Medulla oblongata (tissue), 1 donor: ENCODE measurements at regions not wholly inside any gene's neighbourhood (a gene's known extent, or its start where the extent isn't known, plus 50 kb on each side); places are given as distances from the start of the nearest gene placed in this dataset.

Experiments used
- DNase-seq: peaks from one replicate; pipeline ENCODE4 v3.0.0-alpha.2; 2015; ENCODE audit errors: extremely low spot score

DNA sequence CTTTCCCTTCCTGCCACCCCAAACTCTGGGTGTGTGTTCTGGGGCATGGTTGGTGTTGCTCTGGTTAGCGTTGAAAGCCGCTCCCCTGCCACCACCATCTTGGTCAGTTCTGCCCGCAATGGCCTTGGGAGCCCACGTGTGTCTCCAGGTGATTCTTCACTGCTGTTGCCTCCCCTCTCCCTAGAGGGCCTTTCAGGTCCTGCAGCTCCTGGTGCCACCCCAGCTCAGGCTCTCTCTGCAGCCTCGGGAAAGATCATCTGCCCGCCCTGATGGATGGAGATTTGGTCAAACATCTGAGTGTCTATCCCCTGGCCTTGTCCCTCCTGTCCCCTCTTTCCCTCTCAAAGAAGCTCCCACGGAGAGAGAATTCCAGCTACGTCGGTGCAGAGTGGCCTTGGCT lies 241.3 kb downstream of the RBFOX3 start:
- no peak for DNase-seq

GRCh38 chr17:79369001-79369400 lies 241.8 kb downstream of the RBFOX3 start:
- no peak for DNase-seq

- DNase-seq: no peak
Measured at GRCh38 chr17:79368521-79368920, 242.3 kb downstream of the RBFOX3 start.

GRCh38 chr17:79366988-79367571 lies 243.8 kb downstream of the RBFOX3 start:
- no peak for DNase-seq

GRCh38 chr17:79365836-79366770 lies 244.7 kb downstream of the RBFOX3 start:
- no peak for DNase-seq

DNA sequence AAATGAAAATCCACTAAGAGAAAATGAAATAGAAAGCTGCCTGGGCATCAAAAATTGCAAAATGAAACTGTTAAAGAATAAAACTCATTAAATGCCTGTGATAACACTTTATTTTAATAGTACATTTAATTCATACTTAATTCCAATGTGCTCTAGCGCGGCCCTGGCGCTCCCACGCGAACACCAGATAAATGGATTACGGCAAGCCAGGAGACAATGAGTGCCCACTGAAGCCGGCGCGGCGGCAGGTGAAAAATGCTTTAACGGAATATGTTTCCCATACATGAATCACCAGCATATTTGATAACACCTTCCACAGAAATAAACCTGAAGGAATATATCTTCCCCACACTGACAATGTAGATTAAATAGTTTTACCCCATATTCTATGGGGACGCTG lies 245.5 kb downstream of the RBFOX3 start:
- DNase-seq: no peak

DNA sequence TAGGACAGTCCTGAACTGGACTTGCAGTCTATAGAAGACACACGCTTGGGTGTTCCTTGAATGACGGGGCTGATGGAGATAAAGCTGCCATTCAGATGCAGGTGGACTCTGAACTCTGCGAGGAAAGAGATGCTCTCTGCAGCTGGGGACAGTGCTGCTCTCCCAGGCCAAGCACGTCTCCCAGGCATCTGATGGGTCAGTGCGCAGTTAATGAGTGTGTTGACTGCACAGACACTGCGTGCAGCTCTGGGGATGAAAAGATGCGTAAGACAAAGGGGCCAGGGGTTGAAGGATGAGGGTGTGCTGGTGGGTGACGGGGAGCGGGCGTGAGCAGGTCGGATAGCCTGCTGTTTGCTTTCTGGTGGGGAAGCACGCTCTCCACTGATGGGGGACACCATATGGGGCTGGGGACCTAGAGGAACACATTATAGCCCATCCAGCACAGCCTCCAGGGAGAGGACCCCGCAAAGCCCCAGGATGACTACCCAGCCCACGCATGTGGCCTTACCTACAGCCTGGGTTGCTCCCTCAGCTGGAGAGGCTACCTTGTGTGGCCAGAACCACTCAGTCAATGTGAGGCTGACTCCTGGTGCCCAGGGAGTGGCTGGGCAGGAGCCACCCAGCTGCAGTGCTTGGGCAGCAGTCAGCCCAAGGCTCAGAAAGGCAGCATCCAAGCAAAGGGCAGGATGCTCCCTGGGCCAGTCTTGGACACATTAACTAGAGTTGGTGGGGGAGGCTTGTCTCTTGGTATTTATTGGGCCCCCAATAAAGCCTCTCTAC lies 246.3 kb downstream of the RBFOX3 start:
- DNase-seq: no peak

- no peak for DNase-seq
Measured at GRCh38 chr17:79363552-79364275, 247.1 kb downstream of the RBFOX3 start.

GRCh38 chr17:79362772-79363305 lies 248.0 kb downstream of the RBFOX3 start:
- DNase-seq: no peak

DNA sequence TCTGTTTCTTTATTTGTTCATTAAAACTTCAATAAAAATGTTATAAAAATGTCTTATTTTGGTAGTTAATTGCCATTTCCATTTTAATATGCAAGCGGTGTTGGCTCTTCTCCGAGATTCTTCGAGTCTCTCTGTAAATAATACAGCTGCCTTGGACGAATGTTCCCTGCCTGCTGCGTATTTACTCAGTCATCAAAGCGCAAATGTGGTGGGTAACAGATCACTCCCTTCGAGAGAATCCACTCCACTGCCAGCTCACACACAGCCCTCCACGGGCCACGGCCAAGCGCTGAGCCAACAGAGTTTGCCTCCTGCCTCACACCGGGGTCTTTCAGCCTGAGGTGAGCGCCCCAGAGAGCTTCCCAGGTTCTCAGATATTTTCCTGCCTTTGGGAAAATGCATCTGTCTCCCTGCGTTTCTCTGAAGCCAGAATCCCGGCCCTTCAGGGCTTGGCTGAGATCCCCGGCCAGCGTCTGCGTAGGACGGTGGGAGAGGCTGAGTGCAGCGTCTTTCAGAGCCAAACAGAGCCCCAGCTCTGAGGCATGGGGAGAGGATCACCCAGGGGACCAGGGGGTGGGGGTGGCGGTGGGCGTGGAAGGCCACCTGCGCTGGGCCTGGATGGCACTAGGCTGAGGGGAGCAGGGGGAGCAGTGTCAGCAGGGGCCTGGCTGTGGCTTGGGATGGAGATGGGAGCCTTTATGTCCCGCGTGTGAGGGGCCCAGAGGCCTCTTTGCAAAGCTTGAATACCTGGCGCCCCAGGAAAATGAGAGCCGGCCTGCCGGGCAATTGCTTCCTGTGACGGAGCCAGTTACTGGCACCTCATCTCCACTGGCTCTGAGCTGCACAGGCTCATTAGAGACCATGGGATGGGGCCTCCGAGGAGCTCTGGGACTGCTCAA lies 248.7 kb downstream of the RBFOX3 start:
- no peak for DNase-seq

DNA sequence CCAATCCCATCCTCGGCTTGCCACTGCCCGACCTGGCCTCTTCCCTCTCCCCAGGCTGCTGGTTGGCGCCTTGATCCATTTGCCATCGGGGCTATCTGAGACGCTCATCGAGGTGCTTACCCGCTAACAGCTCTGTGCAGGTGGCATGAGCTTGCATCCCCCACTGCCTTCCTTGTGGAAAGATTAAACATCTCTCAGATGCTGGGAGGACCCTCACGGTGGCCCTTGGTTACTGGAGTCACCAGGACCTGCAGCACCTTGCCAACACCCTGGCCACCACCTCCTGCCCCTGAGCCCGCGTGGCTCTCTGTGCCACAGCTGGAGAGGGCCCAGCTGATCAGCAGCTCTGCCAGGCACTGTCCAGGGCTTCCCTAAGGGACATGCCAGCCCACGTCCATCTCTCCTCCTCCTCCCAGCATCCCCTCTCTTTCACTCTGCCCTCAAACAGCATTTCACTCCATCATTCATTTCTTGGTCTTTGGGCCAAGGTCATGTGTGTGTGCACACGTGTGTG lies 249.6 kb downstream of the RBFOX3 start:
- DNase-seq: no peak

GRCh38 chr17:79360196-79360595 lies 250.7 kb downstream of the RBFOX3 start:
- DNase-seq: no peak

DNA sequence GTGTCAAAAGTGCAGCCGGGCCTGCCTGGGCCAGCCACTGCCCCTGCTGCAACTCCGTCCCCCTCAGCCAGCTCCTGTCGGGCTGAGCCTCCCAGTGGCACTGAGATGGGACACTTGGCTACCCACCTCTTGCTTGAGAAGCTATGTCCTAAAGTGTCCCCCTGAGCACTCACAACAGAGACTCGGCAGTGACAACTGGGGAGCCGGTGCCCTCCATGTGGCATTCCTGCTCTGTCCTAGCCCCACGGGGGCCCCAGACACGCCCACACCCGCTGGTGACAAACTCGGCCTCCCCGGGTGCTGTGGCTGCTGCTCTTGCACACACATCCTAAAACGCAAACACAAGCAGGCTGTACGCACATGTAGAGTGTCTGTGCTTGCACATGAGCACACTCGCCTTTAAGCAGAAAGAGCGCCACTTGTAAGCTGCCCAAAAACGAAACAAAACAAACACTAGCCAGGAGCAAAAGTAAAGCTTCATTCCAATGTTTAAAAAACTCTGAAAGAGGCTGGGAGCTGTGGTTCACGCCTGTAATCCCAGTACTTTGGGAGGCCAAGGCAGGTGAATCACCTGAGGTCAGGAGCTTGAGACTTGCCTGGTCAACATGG lies 253.9 kb downstream of the RBFOX3 start:
- no peak for DNase-seq

DNA sequence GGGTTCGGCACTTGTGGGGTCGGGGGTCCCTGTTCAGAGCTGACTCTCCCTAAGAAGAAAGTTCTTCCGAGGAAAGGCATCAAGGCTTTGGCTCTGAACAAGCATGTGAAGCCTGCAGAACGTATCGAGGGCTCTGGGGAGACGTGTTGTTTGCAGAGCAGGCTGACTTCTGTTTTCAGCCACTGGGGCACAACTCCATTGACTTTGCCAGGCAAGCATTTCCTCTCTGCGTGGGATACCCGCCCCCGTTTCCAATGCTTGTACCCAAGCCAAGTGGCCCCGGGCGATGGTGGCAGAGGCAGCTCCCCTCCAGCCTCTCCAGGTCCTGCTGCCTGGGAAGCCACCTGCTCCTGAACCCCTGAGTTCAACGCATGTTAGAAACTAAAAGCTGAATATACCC lies 255.7 kb downstream of the RBFOX3 start:
- DNase-seq: no peak

DNA sequence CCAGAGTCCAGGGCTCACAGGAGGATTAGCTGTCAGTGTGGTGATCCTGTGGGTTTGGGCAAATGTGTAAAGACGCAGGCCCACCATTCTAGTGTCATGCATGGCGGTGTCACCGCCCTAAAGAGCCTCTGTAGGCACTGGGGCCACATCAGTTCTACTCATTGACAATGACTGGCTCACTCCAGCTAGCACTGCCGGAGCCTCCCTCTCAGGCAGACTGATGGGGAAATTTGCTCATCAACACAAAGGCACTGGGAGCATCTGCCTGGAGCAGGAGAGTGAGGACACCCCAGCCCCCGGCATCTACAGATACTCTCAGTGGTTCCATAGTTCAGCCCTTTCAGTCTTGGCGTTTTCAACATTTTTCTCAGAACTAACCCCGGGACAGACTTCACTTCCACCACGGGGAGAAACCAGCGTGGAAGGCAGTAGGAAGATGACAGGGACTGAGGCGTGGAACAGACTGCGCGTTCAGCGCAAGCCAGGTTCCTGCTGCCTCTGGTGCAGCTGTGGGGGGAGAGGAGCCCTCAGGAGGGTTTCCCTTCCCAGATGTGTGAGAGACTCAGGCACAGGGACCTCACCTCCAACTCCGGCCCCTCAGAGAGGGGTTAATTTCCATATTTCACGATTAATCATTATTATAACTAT lies 256.6 kb downstream of the RBFOX3 start:
- no peak for DNase-seq

DNA sequence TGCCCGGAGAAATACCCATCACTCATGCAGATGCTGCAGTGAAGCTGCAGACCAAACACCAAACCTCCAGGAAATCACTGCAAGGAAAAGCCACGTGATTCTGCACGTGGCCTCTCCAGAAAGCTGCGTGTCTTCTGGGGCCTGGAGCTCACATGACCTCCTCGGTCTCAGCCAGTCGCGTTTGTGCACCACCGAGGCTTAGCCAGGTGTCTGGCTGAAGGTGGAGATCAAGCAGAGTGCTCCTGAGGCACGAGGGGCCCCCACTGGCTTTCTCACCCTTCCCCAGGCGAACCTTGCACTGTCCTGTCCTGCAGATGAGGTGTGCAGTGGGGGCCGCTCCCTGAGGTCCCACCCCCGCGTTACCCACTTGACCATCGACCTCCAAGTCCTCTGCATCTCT lies 257.3 kb downstream of the RBFOX3 start:
- no peak for DNase-seq

DNA sequence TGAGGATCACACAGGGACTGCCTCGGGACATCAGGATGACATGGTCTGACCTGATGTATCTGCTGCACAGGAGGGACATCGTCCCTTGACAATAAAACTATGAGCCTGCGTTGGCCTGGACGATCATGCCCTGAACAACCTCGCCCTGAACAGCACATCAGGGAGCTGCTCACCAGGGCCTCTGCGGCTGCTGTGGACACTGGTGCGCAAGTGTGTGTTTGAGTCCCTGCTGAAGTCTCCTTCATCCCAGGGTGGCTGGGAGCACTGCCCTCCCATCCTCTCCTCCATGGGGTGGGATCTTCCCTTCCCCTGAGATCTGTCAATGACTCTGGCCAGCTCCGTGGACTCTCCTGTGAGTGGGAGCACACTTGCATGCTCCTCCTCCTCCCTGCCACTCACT lies 257.8 kb downstream of the RBFOX3 start:
- no peak for DNase-seq

DNA sequence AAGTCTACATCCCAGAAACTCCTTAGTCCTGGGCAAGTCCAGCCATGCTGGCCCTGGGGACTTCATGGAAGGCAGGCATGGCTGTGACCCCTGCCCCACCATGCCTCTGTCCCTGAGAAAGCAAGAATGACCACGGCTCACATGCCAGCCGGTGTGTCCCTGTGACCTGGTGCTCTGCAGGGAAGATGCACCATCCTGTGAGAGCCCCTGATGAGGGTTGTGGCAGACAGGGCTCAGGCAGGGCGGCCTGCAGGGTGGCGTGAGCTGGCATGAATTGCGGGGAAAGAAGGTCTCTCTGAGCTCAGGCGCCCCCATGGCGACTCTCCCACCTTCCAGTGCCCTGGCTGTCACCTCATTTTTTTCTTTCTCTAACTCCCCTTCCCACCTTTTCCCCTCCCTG lies 260.3 kb downstream of the RBFOX3 start:
- DNase-seq: no peak
